Mammary epithelial cell (primary cell): ENCODE measurements at regions not wholly inside any gene's neighbourhood (a gene's known extent, or its start where the extent isn't known, plus 50 kb on each side); places are given as distances from the start of the nearest gene placed in this dataset.
A peak's percentile ranks its signal among the peaks of the same experiment; 100 is the strongest.

ENCODE experiments used
- EZH2 ChIP-seq: IDR thresholded peaks from 2 replicates; pipeline ENCODE4 v1.6.1; 2012; ENCODE audit warnings: low read length, inconsistent platforms, borderline replicate concordance
- TF ChIP-seq, protein P1 (sequence below), 2 donors: IDR thresholded peaks in 1 of 2; conservative IDR thresholded peaks in 1 of 2; 2 replicates each; pipeline ENCODE4 v1.5.1; 2011 to 2012; ENCODE audit warnings: inconsistent platforms in 2 of 2, low read length in 2 of 2, mild to moderate bottlenecking in 2 of 2, control low read depth in 1 of 2, low read depth in 1 of 2; ENCODE audit not compliant: insufficient read depth in 1 of 2; ENCODE audit errors: extremely low read depth in 1 of 2

DNA sequence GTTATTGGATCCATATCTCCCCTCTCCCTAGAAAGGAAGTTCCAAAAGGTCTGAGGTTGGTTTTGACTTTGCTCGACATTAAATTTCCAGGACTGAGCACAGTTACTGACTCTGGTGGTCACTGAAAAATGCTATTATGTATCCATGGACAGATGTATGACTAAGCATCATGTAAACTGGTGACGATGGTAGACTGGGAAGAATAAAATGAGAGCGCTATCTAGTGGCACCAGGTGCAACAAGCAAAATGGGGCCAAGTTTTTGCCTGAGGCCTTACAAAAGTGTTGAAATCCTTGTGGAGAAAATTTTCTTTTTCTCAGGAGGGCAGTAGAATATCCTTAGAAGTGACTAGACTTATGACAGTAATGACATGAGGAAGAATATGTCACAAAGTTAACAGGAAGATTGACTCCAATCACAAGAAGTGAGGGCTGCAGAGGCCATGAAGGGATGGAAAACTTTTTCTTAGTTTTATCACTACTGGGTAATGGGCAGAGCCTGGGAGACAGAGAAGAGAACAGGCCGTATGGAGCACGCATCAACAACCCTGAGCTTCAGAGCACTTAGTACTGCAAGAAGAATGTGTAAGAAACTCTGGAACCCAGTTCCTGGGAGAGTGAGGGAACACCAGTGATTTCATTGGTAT is 88.9 kb upstream of the ELOVL5 start:
- TF ChIP-seq, protein P1, sequence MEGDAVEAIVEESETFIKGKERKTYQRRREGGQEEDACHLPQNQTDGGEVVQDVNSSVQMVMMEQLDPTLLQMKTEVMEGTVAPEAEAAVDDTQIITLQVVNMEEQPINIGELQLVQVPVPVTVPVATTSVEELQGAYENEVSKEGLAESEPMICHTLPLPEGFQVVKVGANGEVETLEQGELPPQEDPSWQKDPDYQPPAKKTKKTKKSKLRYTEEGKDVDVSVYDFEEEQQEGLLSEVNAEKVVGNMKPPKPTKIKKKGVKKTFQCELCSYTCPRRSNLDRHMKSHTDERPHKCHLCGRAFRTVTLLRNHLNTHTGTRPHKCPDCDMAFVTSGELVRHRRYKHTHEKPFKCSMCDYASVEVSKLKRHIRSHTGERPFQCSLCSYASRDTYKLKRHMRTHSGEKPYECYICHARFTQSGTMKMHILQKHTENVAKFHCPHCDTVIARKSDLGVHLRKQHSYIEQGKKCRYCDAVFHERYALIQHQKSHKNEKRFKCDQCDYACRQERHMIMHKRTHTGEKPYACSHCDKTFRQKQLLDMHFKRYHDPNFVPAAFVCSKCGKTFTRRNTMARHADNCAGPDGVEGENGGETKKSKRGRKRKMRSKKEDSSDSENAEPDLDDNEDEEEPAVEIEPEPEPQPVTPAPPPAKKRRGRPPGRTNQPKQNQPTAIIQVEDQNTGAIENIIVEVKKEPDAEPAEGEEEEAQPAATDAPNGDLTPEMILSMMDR (conservative IDR thresholded peaks at IDR 0.05 in 1 of 2, IDR thresholded peaks at IDR 0.05 in 1 of 2; ENCODE audit: extremely low read depth in 1 of 2, insufficient read depth in 1 of 2, low read depth in 1 of 2, low read length in 2 of 2), result peak; percentile 67 to 74
- TF ChIP-seq EZH2, result no peak
